ENCODE measurements at regions not wholly inside any gene's neighbourhood (a gene's known extent, or its start where the extent isn't known, plus 50 kb on each side); places are given as distances from the start of the nearest gene placed in this dataset.

DNA sequence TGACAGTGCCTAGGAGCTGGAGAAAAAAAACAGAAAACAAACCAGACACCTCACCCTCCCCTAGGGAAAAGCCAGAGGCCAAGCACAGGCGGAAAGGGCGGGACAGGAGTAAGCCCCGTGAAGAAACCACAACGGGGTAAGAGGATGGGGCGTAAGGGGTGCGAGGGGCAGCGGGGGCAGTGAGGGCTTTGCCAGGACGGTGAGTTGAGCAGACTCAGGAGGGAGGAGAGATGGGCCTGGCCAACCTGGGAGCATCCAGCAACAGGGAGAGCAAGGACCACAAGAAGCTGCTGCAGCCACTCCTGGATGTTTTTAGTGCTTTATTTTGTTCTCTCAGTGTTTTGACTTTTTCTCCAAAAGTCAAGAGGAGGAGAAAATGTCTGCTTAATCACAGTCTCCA lies 114.1 kb upstream of the SOX1 start:
- TF ChIP-seq, protein P1, sequence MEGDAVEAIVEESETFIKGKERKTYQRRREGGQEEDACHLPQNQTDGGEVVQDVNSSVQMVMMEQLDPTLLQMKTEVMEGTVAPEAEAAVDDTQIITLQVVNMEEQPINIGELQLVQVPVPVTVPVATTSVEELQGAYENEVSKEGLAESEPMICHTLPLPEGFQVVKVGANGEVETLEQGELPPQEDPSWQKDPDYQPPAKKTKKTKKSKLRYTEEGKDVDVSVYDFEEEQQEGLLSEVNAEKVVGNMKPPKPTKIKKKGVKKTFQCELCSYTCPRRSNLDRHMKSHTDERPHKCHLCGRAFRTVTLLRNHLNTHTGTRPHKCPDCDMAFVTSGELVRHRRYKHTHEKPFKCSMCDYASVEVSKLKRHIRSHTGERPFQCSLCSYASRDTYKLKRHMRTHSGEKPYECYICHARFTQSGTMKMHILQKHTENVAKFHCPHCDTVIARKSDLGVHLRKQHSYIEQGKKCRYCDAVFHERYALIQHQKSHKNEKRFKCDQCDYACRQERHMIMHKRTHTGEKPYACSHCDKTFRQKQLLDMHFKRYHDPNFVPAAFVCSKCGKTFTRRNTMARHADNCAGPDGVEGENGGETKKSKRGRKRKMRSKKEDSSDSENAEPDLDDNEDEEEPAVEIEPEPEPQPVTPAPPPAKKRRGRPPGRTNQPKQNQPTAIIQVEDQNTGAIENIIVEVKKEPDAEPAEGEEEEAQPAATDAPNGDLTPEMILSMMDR (conservative IDR thresholded peaks at IDR 0.05) = no peak
- TF ChIP-seq ZFX (IDR thresholded peaks at IDR 0.05) = no peak

Data from C4-2B (cell line).